ENCODE measurements at regions not wholly inside any gene's neighbourhood (a gene's known extent, or its start where the extent isn't known, plus 50 kb on each side); places are given as distances from the start of the nearest gene placed in this dataset.

DNA sequence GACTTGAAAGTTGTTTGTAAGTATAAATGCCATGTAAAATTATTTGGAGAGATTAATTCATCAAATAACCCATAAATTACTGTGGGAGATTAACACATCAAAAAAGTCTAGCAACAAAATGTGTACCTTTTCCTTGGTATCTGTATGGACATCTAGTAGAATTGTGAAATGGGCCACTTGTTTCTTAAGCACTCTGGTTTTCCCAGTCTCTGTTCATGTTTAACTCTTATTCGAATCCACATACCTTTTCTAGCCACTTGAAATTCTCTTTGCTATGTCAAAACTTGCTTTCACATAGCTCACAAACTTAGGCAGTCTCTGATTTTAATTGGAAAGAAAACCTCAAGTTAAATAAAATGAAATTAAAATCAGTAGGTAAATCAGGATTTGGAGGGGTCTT is 470.6 kb downstream of the LMO7 start:
- Histone ChIP-seq H3K27ac (ENCODE audit: insufficient read depth, low read length) (no peak overlapping the region), H3K9ac (ENCODE audit: insufficient read depth, low read length) (no peak overlapping the region), H3K27me3 (ENCODE audit: control insufficient read depth, insufficient read depth, low read length) (no peaks in the 10 kb centered on the region), H3K79me2 (ENCODE audit: control insufficient read depth, insufficient read depth, low read length) (no peaks in the 10 kb centered on the region), H4K20me1 (ENCODE audit: control insufficient read depth, extremely low read depth, insufficient read depth, low read length) (no peaks in the 10 kb centered on the region), H3K4me3 (replicated peaks in 1 of 4; ENCODE audit: control extremely low read depth in 1 of 4, insufficient read depth in 1 of 4, low read depth in 3 of 4, low read length in 4 of 4) (no peak overlapping the region), H3K4me1 (ENCODE audit: control insufficient read depth, extremely low read depth, insufficient read depth, low read length) (no peaks in the 10 kb centered on the region), H2AFZ (ENCODE audit: low read length) (no peak overlapping the region), H3K36me3 (ENCODE audit: control insufficient read depth, insufficient read depth, low read length) (no peaks in the 10 kb centered on the region), H3K9me3 (ENCODE audit: control insufficient read depth, insufficient read depth, low read depth, low read length) (no peaks in the 10 kb centered on the region), H3K4me2 (ENCODE audit: extremely low read depth, insufficient read depth, low read length) (no peak overlapping the region)
- DNase-seq (ENCODE audit: low read depth in 2 of 2) = no peak
- TF ChIP-seq EZH2 (IDR thresholded peaks at IDR 0.05; ENCODE audit: low read length, missing control alignments) (no peak), CTCF (conservative IDR thresholded peaks at IDR 0.05 in 1 of 2, IDR thresholded peaks at IDR 0.05 in 1 of 2; ENCODE audit: low read depth in 1 of 2, low read length in 2 of 2) (no peak)

- TF ChIP-seq CTCF (conservative IDR thresholded peaks at IDR 0.05 in 1 of 2, IDR thresholded peaks at IDR 0.05 in 1 of 2; ENCODE audit: low read depth in 1 of 2, low read length in 2 of 2) (no peak), EZH2 (IDR thresholded peaks at IDR 0.05; ENCODE audit: low read length, missing control alignments) (no peak)
- H3K4me2 ChIP-seq (ENCODE audit: extremely low read depth, insufficient read depth, low read length) = no peak overlapping the region
- H3K9me3 ChIP-seq (ENCODE audit: control insufficient read depth, insufficient read depth, low read depth, low read length) = no peaks in the 10 kb centered on the region
- H3K4me1 ChIP-seq (ENCODE audit: control insufficient read depth, extremely low read depth, insufficient read depth, low read length) = no peaks in the 10 kb centered on the region
- H3K79me2 ChIP-seq (ENCODE audit: control insufficient read depth, insufficient read depth, low read length) = no peaks in the 10 kb centered on the region
- no peak for DNase-seq (ENCODE audit: low read depth in 2 of 2)
- H3K27me3 ChIP-seq (ENCODE audit: control insufficient read depth, insufficient read depth, low read length) = no peaks in the 10 kb centered on the region
- no peaks in the 10 kb centered on the region for H4K20me1 ChIP-seq (ENCODE audit: control insufficient read depth, extremely low read depth, insufficient read depth, low read length)
- H3K36me3 ChIP-seq (ENCODE audit: control insufficient read depth, insufficient read depth, low read length) = no peaks in the 10 kb centered on the region
- no peak overlapping the region for H2AFZ ChIP-seq (ENCODE audit: low read length)
- H3K9ac ChIP-seq (ENCODE audit: insufficient read depth, low read length) = no peak overlapping the region
- no peak overlapping the region for H3K4me3 ChIP-seq (replicated peaks in 1 of 4; ENCODE audit: control extremely low read depth in 1 of 4, insufficient read depth in 1 of 4, low read depth in 3 of 4, low read length in 4 of 4)
- H3K27ac ChIP-seq (ENCODE audit: insufficient read depth, low read length) = no peak overlapping the region
These were observed 458.5 kb downstream of the LMO7 start for GRCh38 chr13:76094645-76095044.

- H4K20me1 ChIP-seq (ENCODE audit: control insufficient read depth, extremely low read depth, insufficient read depth, low read length) = no peaks in the 10 kb centered on the region
- no peak overlapping the region for H3K27ac ChIP-seq (ENCODE audit: insufficient read depth, low read length)
- no peak overlapping the region for H3K9ac ChIP-seq (ENCODE audit: insufficient read depth, low read length)
- H3K9me3 ChIP-seq (ENCODE audit: control insufficient read depth, insufficient read depth, low read depth, low read length) = no peaks in the 10 kb centered on the region
- H3K79me2 ChIP-seq (ENCODE audit: control insufficient read depth, insufficient read depth, low read length) = no peaks in the 10 kb centered on the region
- H3K4me2 ChIP-seq (ENCODE audit: extremely low read depth, insufficient read depth, low read length) = no peak overlapping the region
- TF ChIP-seq CTCF (conservative IDR thresholded peaks at IDR 0.05 in 1 of 2, IDR thresholded peaks at IDR 0.05 in 1 of 2; ENCODE audit: low read depth in 1 of 2, low read length in 2 of 2) (no peak), EZH2 (IDR thresholded peaks at IDR 0.05; ENCODE audit: low read length, missing control alignments) (no peak)
- H3K27me3 ChIP-seq (ENCODE audit: control insufficient read depth, insufficient read depth, low read length) = no peaks in the 10 kb centered on the region
- no peak overlapping the region for H3K4me3 ChIP-seq (replicated peaks in 1 of 4; ENCODE audit: control extremely low read depth in 1 of 4, insufficient read depth in 1 of 4, low read depth in 3 of 4, low read length in 4 of 4)
- H3K36me3 ChIP-seq (ENCODE audit: control insufficient read depth, insufficient read depth, low read length) = no peaks in the 10 kb centered on the region
- no peak overlapping the region for H2AFZ ChIP-seq (ENCODE audit: low read length)
- no peak for DNase-seq (ENCODE audit: low read depth in 2 of 2)
- H3K4me1 ChIP-seq (ENCODE audit: control insufficient read depth, extremely low read depth, insufficient read depth, low read length) = no peaks in the 10 kb centered on the region
These were observed 454.9 kb downstream of the LMO7 start for GRCh38 chr13:76091076-76091475.

Data from fibroblast of lung (primary cell).